EL (cell line): ENCODE measurements at regions not wholly inside any gene's neighbourhood (a gene's known extent, or its start where the extent isn't known, plus 50 kb on each side); places are given as distances from the start of the nearest gene placed in this dataset.
"Not testable (repeated sequence)": the region's sequence is repeated elsewhere in the genome, so short reads cannot be mapped to it uniquely, and the experiment has no call there.

Experiments used
- DNase-seq: peaks from one replicate; pipeline ENCODE4 v3.0.0-alpha.2; 2016

DNA sequence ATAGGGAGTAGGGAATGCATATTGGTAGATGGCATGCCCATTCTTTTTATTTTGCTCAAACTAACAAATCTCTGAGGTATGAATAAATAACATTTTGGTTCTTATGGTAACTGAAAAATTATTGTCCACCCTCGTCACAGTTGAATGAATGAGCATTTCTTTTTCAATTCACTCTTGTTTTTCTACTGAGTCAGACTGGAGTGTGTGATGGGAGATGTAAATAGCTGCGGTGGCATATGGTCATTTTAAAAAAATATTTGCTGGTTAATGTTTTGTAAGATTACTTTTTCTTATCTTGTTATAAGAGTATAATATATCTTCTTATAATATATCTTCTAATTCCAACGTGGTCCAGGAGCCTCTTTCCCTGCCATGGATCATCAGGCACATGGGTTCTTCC lies 586.5 kb downstream of the SLITRK5 start:
- DNase-seq = no peak

- no peak for DNase-seq
Measured at GRCh38 chr13:88263808-88264207, 592.6 kb downstream of the SLITRK5 start.

DNA sequence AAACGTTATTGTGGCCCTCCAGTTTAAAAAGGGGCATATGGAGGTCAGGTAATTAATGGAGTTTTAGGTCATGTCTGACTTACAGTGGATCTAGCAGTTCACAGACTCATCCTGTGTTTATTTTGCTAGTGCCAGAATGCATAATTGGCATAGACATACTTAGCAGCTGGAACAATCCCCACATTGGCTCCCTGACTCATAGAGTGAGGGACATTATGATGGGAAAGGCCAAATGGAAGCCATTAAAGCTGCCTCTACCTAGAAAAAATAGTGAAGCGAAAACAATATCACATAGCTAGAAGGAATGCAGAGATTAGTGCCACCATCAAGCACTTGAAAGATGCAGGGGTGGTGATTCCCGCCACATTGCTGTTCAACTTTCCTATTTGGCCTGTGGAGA lies 610.7 kb downstream of the SLITRK5 start:
- DNase-seq = no peak

- no peak for DNase-seq
Measured at GRCh38 chr13:88285329-88285728, 614.2 kb downstream of the SLITRK5 start.

- DNase-seq = no peak
Measured at GRCh38 chr13:88288326-88288725, 617.2 kb downstream of the SLITRK5 start.

DNA sequence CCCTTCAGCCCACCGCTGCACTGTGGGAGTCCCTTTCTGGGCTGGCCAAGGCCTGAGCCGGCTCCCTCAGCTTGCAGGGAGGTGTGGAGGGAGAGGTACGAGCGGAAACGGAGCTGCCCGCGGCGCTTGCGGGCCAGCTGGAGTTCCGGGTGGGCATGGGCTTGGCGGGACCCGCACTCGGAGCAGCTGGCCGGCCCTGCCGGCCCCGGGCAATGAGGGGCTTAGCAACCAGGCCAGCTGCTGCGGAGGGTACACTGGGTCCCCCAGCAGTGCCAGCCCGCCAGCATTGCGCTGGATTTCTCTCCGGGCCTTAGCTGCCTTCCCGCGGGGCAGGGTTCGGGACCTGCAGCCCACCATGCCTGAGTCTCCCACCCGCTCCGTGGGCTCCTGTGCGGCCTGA lies 620.6 kb downstream of the SLITRK5 start:
- not testable (repeated sequence) for DNase-seq

DNA sequence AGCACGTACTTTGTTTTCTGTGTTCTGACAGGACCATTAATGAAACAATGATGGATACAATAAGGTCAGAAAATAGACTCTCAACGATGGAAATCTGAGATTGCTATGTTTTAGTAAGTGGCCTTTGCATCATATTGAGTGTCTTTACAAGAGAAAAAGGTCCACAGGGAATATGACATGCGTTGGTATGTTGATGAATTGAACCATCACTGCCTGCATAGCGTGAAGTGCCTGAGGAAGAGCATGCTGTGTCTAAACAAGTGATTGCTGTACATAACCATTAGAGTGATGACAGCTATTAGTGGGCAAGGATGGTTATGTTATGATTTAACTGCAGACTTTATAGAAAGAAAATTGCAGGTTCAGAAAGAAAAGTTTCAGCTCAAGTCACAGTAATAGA lies 623.2 kb downstream of the SLITRK5 start:
- no peak for DNase-seq

DNA sequence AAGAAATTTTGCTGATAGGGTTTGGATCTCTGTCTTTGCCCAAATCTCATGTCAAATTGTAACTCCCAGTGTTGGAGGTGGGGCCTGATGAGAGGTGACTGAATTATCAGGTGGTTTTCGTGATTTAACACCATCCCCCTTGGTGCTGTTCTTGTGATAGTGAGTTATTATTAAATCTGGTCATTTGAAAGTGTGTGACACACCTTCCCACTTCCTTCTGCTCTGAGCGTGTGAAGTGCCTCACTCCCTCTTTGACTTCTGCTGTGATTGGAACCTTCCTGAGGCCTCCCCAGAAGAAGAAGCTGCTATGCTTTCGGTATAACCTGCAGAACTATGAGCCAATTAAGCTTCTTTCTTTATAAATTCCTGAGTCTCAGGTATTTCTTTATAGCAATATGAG lies 632.0 kb downstream of the SLITRK5 start:
- no peak for DNase-seq

DNA sequence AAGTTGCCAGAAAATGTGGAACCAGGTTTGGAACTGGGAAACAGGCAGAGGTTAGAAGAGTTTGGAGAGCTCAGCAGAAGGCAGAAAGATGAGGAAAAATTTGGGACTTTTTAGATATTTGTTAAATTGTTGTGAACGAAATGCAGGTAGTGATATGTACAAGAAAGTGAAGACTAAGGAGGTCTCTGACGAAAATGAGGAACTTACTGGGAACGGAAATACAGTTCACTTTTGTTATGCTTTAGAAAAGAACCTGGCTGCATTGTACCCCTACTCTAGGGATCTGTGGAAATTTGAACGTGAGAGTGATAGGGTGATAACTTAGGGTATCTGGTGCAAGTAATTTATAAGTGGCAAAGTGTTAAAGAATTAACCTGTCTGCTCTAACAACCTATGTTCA lies 632.4 kb downstream of the SLITRK5 start:
- DNase-seq = no peak

- no peak for DNase-seq
Measured at GRCh38 chr13:88314496-88314895, 643.3 kb downstream of the SLITRK5 start.

- no peak for DNase-seq
Measured at GRCh38 chr13:88329066-88329465, 657.9 kb downstream of the SLITRK5 start.

- DNase-seq = no peak
Measured at GRCh38 chr13:88339271-88339741, 668.1 kb downstream of the SLITRK5 start.

DNA sequence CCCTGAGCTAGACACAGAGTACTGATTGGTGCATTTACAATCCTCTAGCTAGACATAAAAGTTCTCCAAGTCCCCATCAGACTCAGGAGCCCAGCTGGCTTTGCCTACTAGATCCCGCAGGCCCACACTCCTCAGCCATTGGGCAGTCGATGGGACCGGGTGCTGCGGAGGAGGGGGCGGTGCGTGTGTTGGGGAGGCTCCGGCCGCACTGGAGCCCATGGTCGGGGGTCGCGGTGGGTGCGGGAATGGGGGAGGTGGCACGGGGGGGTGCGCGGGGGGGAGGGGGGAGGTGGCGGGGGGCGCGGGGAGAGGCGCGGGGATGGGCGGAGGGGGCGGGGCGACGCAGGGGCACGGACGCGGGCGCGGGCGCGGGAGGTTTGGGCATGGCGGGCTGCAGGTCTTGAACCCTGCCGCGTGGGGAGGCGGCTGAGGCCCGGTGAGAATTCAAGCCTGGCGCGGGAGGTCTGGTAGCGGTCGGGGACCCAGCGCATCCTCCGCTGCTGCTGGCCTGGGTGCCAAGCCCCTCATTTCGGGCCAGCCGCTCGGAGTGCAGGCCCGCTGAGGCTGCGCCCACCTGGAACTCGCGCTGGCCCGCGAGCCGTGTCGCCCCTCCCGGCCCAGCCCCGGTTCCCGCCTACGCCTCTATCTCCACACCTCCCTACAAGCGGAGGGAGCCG lies 674.1 kb downstream of the SLITRK5 start:
- no peak for DNase-seq

DNA sequence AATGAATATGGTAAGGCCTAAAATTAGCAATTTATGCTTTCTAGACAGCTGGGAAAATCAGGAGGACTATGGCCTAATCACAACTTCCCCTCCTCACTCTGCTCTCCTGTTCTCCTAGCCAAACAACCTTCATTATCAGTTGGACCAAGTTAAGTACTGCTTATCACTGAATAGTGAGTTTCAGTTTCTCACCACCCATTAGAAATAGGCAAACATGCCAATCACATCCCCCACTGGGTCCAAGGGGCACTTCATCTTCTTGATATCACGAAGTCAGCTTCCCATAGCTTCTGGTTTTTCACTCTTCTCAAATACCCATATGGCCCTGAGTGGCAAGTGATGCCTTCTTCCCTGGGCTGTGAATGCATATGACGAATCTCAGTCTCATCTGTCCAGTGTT lies 689.6 kb downstream of the SLITRK5 start:
- no peak for DNase-seq

- no peak for DNase-seq
Measured at GRCh38 chr13:88369866-88370265, 698.7 kb downstream of the SLITRK5 start.

GRCh38 chr13:88376760-88377388 lies 705.7 kb downstream of the SLITRK5 start:
- no peak for DNase-seq

- no peak for DNase-seq
Measured at GRCh38 chr13:88377852-88378251, 706.7 kb downstream of the SLITRK5 start.

GRCh38 chr13:88384542-88384941 lies 713.4 kb downstream of the SLITRK5 start:
- no peak for DNase-seq

DNA sequence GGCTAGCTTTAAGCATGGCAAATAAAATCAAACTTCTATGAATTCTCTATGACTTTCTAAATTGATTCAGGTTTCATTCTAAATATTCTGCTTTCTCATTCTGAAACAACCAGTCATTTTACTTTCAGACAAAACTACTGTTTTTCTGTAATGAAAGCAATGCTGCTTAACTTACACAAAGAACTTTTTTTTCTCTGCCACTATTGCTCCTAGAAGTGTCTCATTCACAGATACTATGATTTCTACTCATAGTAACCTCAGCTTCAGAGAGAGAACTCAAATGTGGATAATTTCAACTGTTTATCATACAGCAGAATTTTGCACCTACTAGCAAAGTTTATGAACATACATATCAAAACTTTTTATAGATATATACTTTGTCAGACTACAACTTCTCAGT lies 724.6 kb downstream of the SLITRK5 start:
- DNase-seq = no peak

DNA sequence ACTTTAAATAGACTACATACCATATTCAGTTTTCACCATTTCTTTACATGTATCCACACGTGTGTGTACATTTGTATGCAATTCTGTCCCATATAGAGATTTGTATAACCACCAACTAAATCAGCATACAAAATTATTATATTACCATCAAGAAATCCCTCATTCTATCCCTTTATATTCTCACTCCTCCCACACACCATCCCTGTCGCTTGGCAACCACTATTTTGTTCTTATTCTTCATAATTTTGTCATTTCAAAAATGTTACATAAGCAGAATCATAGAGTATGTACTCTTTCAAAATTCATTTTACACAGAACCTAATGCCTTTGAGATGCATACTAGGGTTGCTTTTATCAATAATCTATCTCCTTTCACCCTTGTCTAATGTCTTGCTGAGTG lies 740.5 kb downstream of the SLITRK5 start:
- DNase-seq = no peak

DNA sequence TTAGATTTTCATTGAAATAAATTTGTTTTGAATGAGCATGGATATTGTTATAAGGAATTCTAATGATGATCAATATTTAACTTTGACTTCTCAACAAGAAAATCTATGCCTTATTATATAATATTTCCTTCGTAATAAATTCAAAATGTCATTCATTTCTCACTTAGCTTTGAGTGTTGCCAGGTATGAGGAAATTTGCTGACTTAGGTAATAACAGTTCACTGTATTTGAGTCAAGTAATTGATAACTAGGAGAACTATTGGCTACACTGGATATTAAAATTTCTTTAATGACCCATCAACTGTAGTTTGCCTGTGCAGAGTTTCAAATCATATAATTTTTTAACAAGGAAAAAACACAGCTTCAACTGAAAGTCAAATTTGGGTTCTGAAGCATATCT lies 746.6 kb downstream of the SLITRK5 start:
- no peak for DNase-seq

GRCh38 chr13:88424463-88424862 lies 753.3 kb downstream of the SLITRK5 start:
- no peak for DNase-seq

GRCh38 chr13:88426661-88427060 lies 755.5 kb downstream of the SLITRK5 start:
- no peak for DNase-seq

GRCh38 chr13:88429862-88430261 lies 758.7 kb downstream of the SLITRK5 start:
- DNase-seq = no peak

GRCh38 chr13:88434953-88435352 lies 763.8 kb downstream of the SLITRK5 start:
- DNase-seq = no peak
